ENCODE measurements at regions not wholly inside any gene's neighbourhood (a gene's known extent, or its start where the extent isn't known, plus 50 kb on each side); places are given as distances from the start of the nearest gene placed in this dataset.

DNA sequence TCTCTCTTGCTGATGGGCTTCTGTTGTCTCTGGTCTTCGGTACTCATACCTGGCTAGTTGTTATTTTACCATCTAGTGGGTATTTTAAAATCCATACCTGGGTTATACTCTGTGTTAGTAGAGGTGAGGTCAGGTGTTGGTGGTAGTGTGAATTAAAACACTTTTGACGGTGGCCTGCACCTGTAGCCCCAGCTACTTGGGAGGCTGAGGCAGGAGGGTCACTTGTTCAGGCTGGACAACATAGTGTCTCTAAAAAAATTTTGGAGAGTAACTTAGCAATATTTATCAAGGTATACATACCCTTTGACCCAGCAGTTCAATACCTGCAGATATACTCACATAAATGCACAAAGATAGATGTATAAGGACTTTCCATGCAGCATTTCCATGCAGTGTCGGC, 55.4 kb downstream of the GSX1 start:
- TF ChIP-seq, protein P1, sequence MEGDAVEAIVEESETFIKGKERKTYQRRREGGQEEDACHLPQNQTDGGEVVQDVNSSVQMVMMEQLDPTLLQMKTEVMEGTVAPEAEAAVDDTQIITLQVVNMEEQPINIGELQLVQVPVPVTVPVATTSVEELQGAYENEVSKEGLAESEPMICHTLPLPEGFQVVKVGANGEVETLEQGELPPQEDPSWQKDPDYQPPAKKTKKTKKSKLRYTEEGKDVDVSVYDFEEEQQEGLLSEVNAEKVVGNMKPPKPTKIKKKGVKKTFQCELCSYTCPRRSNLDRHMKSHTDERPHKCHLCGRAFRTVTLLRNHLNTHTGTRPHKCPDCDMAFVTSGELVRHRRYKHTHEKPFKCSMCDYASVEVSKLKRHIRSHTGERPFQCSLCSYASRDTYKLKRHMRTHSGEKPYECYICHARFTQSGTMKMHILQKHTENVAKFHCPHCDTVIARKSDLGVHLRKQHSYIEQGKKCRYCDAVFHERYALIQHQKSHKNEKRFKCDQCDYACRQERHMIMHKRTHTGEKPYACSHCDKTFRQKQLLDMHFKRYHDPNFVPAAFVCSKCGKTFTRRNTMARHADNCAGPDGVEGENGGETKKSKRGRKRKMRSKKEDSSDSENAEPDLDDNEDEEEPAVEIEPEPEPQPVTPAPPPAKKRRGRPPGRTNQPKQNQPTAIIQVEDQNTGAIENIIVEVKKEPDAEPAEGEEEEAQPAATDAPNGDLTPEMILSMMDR (IDR thresholded peaks at IDR 0.05; ENCODE audit: insufficient read depth, low read length, missing control alignments) = no peak
- POLR2A ChIA-PET = no interaction called here
- no peak overlapping the region for H3K4me3 ChIP-seq (ENCODE audit: low read depth, low read length)
- no peak for DNase-seq (ENCODE audit: low read depth, low spot score)
- CTCF ChIA-PET = interaction anchor here (1.0 to 1.7 kb wide), 3 partner anchors 17 to 315 kb away, joined by 3 read pairs; no protein-coding TSS in a partner anchor

DNA sequence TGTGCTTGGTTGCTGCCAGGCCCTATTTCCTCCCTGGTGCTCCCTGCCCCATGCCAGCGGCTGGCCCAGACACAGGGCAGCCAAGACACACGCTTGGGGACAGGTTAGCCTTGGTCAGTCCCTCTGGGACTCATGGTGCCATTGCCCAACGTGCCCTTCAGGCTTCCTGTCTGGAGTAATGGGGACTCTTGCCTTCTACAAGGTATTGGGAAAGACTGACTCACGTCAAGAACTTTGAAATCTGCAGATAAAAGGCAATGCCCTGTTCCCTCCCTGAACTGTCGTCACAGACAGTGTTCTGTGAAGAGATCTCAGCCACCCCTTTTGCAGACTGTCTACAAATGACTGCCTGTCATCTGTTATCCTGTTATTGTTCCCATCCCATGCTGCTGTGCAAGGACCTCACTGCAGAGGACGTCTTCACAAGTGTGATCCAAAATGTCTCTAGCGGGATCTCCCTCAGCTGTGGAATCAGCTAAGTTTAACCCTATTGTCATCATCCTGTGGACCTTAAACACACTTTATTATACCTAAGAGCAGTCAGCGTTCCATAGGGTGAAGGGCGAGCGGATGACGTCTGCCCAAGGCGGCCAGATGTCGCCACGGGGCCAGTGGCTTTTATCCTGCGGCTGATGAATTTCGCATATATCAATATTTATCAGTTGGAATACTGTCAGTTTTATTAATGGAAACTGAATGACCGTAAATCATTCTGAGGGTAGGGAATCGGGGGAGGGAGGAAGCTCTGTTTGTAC, 59.0 kb downstream of the GSX1 start:
- CTCF ChIA-PET = interaction anchor here (1.6 kb wide), 1 partner anchor 22 kb away, joined by 3 read pairs; no protein-coding TSS in a partner anchor
- TF ChIP-seq, protein P1 (IDR thresholded peaks at IDR 0.05; ENCODE audit: insufficient read depth, low read length, missing control alignments) = no peak
- no peak for DNase-seq (ENCODE audit: low read depth, low spot score)
- H3K4me3 ChIP-seq (ENCODE audit: low read depth, low read length) = no peak overlapping the region
- POLR2A ChIA-PET = no interaction called here

DNA sequence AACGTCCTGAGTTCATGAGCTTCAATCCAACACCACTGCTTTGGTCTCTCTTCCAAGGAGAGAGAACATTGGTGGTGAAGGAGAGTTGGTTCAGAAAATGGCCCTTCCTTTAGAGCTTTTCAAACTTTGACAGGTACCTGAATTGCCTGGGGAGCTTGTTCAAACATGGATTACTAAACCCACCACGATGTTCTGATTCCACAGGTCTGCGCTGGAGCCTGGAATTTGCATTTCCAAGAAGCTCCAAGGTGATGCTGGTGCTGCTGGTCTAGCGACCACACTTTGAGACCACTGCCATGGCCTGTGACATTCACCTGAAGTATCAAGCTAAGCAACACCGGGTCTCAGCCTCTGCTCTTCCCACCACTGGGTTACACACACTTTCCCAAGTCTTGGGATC, 60.2 kb downstream of the GSX1 start:
- H3K4me3 ChIP-seq (ENCODE audit: low read depth, low read length) = no peak overlapping the region
- ChIA-PET CTCF (interaction anchor here (1.1 to 1.6 kb wide), 2 partner anchors 22 to 23 kb away, joined by 3 read pairs; no protein-coding TSS in a partner anchor), POLR2A (no interaction called here)
- TF ChIP-seq, protein P1 (IDR thresholded peaks at IDR 0.05; ENCODE audit: insufficient read depth, low read length, missing control alignments) = no peak
- DNase-seq (ENCODE audit: low read depth, low spot score) = no peak

DNA sequence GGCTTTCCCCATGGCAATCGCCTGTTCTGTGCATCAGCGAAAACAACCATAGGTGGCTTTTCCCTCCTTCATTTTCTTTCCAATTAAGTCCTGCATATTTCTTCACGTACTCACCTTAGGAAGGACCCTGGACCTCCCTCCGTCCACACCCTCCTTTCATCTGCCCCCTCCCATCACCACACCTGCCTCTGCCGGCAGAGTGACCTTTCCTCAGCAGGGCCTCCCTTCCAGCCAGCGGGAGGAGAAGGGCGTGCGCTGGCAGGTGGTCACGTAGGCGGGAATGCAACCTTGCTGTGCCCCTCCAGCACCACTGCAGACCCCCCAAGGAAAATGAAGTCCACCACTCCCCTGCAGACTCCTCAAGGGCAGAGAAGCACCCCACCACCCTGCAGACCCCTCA, 61.1 kb downstream of the GSX1 start:
- TF ChIP-seq, protein P1 (IDR thresholded peaks at IDR 0.05; ENCODE audit: insufficient read depth, low read length, missing control alignments) = no peak
- H3K4me3 ChIP-seq (ENCODE audit: low read depth, low read length) = no peak overlapping the region
- no peak for DNase-seq (ENCODE audit: low read depth, low spot score)
- CTCF ChIA-PET = no interaction called here
- POLR2A ChIA-PET = no interaction called here

DNA sequence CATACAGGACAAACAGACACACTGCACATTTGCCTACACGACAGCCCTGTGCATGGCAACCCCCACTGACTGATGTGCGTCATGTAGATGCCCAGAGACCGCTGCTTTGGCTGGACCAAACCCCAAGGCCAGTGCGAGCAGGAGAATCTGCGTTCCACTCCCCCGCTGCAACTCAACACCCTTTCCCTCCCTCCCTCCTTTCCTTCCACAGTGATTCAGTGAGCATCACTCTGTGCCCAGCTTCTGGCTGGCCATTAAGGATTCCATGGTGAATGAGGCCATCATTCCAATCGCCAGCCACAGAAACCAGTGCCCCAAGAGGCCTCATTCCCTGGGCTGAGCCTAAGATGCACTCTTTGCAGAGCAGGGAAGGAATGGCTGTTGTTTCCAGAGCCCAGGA, 61.6 kb downstream of the GSX1 start:
- CTCF ChIA-PET = no interaction called here
- no peak overlapping the region for H3K4me3 ChIP-seq (ENCODE audit: low read depth, low read length)
- POLR2A ChIA-PET = no interaction called here

DNA sequence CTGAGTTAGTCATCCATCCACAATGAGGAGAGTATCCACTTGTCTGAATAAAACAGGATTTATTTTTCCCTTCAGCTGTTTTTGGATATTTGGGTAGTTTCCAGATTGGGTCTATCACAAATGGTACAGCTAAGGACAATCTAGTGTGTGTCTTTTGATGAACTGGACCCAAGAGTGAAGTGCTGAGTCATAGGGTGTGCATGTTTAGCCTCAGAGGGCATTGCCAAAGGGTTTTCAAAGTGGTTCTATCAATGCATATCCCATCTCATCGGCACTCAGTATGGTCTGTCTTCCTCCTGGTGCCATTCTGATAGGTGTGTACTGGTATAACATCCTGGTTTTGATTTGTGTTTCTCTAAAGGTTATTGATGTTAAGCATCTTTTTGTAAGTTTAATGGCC, 62.3 kb downstream of the GSX1 start:
- no peak overlapping the region for H3K4me3 ChIP-seq (ENCODE audit: low read depth, low read length)
- TF ChIP-seq, protein P1 (IDR thresholded peaks at IDR 0.05; ENCODE audit: insufficient read depth, low read length, missing control alignments) = no peak
- POLR2A ChIA-PET = no interaction called here
- CTCF ChIA-PET = interaction anchor here (1.2 kb wide), 1 partner anchor 15 kb away, joined by 4 read pairs; no protein-coding TSS in a partner anchor
- DNase-seq (ENCODE audit: low read depth, low spot score) = no peak

More for the DNA sequence above, 61.6 kb downstream of the GSX1 start:
- TF ChIP-seq, protein P1 (IDR thresholded peaks at IDR 0.05; ENCODE audit: insufficient read depth, low read length, missing control alignments) = no peak
- DNase-seq (ENCODE audit: low read depth, low spot score) = no peak
